ENCODE measurements at regions not wholly inside any gene's neighbourhood (a gene's known extent, or its start where the extent isn't known, plus 50 kb on each side); places are given as distances from the start of the nearest gene placed in this dataset.

DNA sequence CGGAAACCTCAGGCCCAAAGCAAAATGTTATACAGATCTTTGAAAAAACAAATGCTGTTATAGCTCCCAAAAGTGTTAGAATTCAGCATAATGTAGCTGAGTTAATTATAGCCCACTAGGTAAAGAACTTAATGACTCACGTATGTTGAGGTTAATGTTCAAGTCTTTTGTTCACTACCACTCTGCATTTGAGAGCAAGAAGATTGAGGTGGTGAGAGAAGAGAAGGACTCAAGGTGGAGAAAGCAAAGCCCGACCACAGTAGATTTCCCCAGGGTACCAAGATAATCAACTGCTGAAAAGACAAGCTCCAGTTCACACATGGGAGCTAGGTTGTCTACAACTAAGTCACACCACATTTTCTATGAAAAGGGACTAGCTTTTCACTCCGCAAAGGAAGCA, 480.2 kb downstream of the DTHD1 start:
- intact Hi-C loops (cut with DNase I) = no loop called here
- 74 to 90% (median 86%) methylated on average over 4 of the region's 4 CpGs for WGBS, 3 donors
- H3K4me1 ChIP-seq (ENCODE audit: insufficient read depth) = no peaks in the 10 kb centered on the region
- no peaks in the 10 kb centered on the region for H3K27me3 ChIP-seq
- H3K36me3 ChIP-seq = no peaks in the 10 kb centered on the region
- TF ChIP-seq EP300 (IDR thresholded peaks at IDR 0.05) (no peak), POLR2A (IDR thresholded peaks at IDR 0.05) (no peak)
- TF ChIP-seq, protein P1, sequence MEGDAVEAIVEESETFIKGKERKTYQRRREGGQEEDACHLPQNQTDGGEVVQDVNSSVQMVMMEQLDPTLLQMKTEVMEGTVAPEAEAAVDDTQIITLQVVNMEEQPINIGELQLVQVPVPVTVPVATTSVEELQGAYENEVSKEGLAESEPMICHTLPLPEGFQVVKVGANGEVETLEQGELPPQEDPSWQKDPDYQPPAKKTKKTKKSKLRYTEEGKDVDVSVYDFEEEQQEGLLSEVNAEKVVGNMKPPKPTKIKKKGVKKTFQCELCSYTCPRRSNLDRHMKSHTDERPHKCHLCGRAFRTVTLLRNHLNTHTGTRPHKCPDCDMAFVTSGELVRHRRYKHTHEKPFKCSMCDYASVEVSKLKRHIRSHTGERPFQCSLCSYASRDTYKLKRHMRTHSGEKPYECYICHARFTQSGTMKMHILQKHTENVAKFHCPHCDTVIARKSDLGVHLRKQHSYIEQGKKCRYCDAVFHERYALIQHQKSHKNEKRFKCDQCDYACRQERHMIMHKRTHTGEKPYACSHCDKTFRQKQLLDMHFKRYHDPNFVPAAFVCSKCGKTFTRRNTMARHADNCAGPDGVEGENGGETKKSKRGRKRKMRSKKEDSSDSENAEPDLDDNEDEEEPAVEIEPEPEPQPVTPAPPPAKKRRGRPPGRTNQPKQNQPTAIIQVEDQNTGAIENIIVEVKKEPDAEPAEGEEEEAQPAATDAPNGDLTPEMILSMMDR (IDR thresholded peaks at IDR 0.05) = no peak
- H3K4me3 ChIP-seq = no peak overlapping the region
- DNase-seq = no peak
- H3K27ac ChIP-seq = no peak overlapping the region
- no peaks in the 10 kb centered on the region for H3K9me3 ChIP-seq

DNA sequence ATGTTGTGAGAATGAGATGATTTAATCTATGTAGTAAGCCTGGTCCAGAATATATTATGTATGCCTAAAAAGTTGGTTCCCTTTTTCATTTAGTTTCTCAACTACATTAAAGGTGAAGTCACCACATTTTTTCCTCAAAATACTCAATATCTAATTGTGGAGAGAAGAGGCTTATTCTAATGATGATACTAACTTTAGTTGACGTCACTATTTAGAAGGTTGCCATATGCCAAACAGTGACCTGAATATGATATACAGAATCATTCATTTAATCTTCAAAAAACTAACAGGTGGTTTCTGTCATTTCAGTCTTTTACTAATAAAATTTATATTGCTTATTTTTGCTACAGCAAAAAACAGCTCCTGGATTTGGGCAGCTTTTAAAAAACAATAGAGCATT, 480.7 kb upstream of the NWD2 start:
- Histone ChIP-seq H3K4me1 (ENCODE audit: insufficient read depth) (no peaks in the 10 kb centered on the region), H3K4me3 (no peak overlapping the region), H3K27me3 (no peaks in the 10 kb centered on the region), H3K27ac (no peak overlapping the region), H3K36me3 (no peaks in the 10 kb centered on the region), H3K9me3 (no peaks in the 10 kb centered on the region)
- 53 to 62% (median 58%) methylated on average over 1 of the region's 1 CpG for WGBS, 3 donors
- TF ChIP-seq EP300 (IDR thresholded peaks at IDR 0.05) (no peak), POLR2A (IDR thresholded peaks at IDR 0.05) (no peak)
- TF ChIP-seq, protein P1 (IDR thresholded peaks at IDR 0.05) = no peak
- DNase-seq = no peak
- intact Hi-C loops (cut with DNase I) = no loop called here

- no peaks in the 10 kb centered on the region for H3K4me1 ChIP-seq (ENCODE audit: insufficient read depth)
- no peak overlapping the region for H3K4me3 ChIP-seq
- WGBS, 3 donors = 57 to 78% (median 66%) methylated on average over 1 of the region's 1 CpG
- H3K27ac ChIP-seq = no peak overlapping the region
- no peaks in the 10 kb centered on the region for H3K9me3 ChIP-seq
- TF ChIP-seq, protein P1 (IDR thresholded peaks at IDR 0.05) = no peak
- TF ChIP-seq POLR2A (IDR thresholded peaks at IDR 0.05) (no peak), EP300 (IDR thresholded peaks at IDR 0.05) (no peak)
- intact Hi-C loops (cut with DNase I) = no loop called here
- DNase-seq = no peak
- H3K27me3 ChIP-seq = no peaks in the 10 kb centered on the region
- no peaks in the 10 kb centered on the region for H3K36me3 ChIP-seq
Observed at GRCh38 chr4:36767596-36767995, 476.9 kb upstream of the NWD2 start.

- H3K36me3 ChIP-seq = no peaks in the 10 kb centered on the region
- H3K27me3 ChIP-seq = no peaks in the 10 kb centered on the region
- WGBS, 3 donors = 58 to 83% (median 82%) methylated on average over 2 of the region's 2 CpGs
- no peaks in the 10 kb centered on the region for H3K9me3 ChIP-seq
- intact Hi-C loops (cut with DNase I) = no loop called here
- TF ChIP-seq, protein P1 (IDR thresholded peaks at IDR 0.05) = no peak
- TF ChIP-seq EP300 (IDR thresholded peaks at IDR 0.05) (no peak), POLR2A (IDR thresholded peaks at IDR 0.05) (no peak)
- no peak overlapping the region for H3K27ac ChIP-seq
- no peak for DNase-seq
- H3K4me3 ChIP-seq = no peak overlapping the region
- H3K4me1 ChIP-seq (ENCODE audit: insufficient read depth) = no peaks in the 10 kb centered on the region
Observed at GRCh38 chr4:36771411-36772153, 473.0 kb upstream of the NWD2 start.

All from ovary (tissue), 7 donors.